ENCODE measurements at regions not wholly inside any gene's neighbourhood (a gene's known extent, or its start where the extent isn't known, plus 50 kb on each side); places are given as distances from the start of the nearest gene placed in this dataset.

DNA sequence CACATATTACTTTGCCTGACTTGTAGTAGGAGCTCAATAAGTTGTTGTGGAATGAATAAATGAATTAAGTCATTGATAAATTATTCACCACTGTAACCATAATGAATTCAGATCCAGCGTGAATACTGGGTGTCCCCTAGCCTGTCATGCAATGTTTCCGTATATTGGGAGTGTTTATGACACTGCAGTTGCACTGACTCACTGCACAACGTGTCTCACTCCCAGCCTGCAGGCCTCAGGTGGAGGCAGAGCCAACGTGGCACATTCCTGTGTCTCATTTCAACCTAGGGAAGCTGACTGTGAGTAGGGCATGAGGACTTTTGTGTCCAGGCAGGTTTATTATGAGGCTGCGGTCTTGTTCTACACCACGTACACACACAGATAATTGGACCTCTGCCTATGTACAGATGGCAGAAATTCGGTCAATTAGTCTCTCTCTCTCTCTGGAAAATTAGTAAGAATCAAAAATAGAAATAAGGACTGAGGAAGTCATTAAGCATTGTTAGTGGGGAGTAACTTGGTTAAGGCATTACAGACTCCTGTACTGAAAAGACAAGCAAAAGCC, 299.1 kb upstream of the IGFBP3 start:
- intact Hi-C loops (cut with micrococcal nuclease), result no loop called here
- Mint-ChIP-seq H3K36me3 (ENCODE audit: low read depth) (no peaks in the 10 kb centered on the region), H3K27ac (no peak overlapping the region), H3K27me3 (no peaks in the 10 kb centered on the region), H3K9me3 (peaks cover 21% of the 10 kb centered on the region), H3K4me1 (ENCODE audit: low read depth) (no peaks in the 10 kb centered on the region), H3K4me3 (no peak overlapping the region)

DNA sequence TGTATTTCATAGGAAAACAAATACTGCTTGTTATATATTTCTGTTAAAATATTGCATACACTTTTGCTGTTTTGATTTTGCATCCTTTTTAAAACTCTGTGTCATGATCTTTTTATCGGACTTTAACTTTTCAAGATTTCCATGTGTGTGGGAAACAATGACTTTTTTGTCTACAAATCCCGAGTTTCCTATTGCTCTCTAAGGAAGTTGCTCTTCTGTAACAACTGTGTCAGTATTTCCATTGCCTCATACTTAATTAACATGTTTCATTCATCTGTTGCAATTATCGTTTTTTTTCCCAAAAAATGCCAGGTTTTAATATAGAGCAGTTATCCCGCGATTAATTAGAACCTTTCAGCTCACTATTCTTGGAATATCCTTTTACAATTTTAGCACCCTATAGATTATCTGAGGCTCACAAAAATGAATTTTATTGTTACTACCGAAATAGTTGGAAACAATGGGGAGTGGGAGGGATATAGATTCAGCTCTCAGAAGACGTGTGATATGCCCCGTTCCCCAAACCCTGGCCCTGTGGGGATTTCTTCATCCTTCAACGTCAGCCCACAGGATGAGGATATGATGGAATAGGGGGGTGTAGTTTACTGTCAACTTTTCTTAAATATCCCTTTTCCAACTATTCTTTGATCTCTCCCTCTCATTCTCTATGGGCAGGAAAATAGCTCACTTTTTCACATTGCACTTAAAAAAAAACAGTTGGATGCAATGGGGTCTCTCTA, 297.6 kb upstream of the IGFBP3 start:
- intact Hi-C loops (cut with micrococcal nuclease), result no loop called here
- Mint-ChIP-seq H3K27me3 (no peaks in the 10 kb centered on the region), H3K27ac (no peak overlapping the region), H3K4me1 (ENCODE audit: low read depth) (no peaks in the 10 kb centered on the region), H3K36me3 (ENCODE audit: low read depth) (no peaks in the 10 kb centered on the region), H3K9me3 (peaks cover 21% of the 10 kb centered on the region), H3K4me3 (no peak overlapping the region)

DNA sequence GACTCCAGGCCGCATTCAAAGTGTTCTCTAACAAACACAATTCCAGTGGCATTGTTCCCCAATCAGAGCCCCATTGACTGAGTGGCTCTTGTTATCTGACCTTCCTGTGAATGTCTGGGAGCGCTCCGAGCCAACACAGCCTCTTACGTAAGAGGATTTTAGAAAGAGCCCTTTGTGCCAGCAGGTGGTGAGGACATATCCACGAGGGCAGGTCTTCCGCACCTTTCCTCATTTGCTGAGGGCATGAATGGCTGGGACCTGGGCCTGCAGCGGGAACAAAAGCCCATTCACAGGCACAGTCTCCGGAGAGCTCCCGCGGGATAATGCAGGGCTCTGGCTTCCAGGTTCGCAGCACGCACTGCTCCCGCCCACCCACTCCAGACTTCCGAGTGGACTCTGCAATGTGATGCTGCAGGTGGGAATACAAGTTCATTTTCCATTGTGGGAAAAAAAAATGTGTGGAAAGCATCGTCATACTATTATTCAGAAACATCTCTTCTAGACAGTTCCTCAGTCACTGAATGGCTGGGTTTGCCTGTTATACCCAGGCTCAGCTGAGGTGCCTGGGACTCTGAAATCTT, 295.0 kb upstream of the IGFBP3 start:
- intact Hi-C loops (cut with micrococcal nuclease), result no loop called here
- no peaks in the 10 kb centered on the region for H3K27me3 Mint-ChIP-seq
- H3K27ac Mint-ChIP-seq, result no peak overlapping the region
- H3K4me3 Mint-ChIP-seq, result no peak overlapping the region
- H3K36me3 Mint-ChIP-seq (ENCODE audit: low read depth), result no peaks in the 10 kb centered on the region
- H3K4me1 Mint-ChIP-seq (ENCODE audit: low read depth), result no peaks in the 10 kb centered on the region
- no peaks in the 10 kb centered on the region for H3K9me3 Mint-ChIP-seq

DNA sequence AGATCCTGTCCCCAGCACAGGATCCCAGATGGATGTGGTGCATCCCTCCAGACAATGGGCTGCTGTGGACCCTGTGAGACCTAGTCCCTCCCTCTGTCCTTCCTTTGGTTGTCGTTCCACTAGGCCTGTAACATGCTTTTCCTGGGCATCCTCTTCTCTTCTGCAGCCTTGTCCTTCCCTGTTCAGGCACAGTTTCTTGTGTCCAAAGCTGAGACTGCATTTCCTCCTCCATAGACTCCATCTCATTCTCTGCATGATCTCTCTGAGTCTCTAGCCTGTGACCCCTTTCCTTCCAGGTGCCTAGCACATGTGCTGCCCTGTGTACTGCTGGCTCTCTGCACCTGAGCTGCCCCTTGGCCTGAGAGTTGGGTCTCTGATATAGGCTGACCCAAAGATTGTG, 293.5 kb upstream of the IGFBP3 start:
- Mint-ChIP-seq H3K27me3 (no peaks in the 10 kb centered on the region), H3K4me1 (ENCODE audit: low read depth) (no peaks in the 10 kb centered on the region), H3K4me3 (no peak overlapping the region), H3K9me3 (no peaks in the 10 kb centered on the region), H3K27ac (no peak overlapping the region), H3K36me3 (ENCODE audit: low read depth) (no peaks in the 10 kb centered on the region)
- intact Hi-C loops (cut with micrococcal nuclease), result no loop called here

DNA sequence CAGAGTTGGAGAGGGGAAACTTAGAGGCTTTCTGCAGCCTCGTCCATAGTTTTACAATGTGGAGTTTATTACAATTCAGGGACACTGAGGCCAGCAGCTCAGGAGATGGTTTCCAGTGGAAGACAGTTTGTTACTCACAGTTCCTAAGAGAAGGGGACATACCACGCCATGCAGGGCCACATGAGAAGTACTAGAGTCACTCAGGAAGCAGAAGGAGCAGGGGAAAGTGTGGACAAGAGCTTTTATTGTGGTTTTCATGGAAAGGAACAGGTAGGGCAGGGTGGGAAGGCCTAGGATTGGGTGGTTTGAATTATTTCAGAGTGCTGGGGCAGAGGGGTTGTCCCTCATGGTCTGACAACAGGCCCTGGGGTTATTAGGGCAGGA, 292.1 kb upstream of the IGFBP3 start:
- H3K27ac Mint-ChIP-seq, result no peak overlapping the region
- H3K4me3 Mint-ChIP-seq, result no peak overlapping the region
- H3K36me3 Mint-ChIP-seq (ENCODE audit: low read depth), result no peaks in the 10 kb centered on the region
- no peaks in the 10 kb centered on the region for H3K4me1 Mint-ChIP-seq (ENCODE audit: low read depth)
- intact Hi-C loops (cut with micrococcal nuclease), result no loop called here
- H3K9me3 Mint-ChIP-seq, result no peaks in the 10 kb centered on the region
- no peaks in the 10 kb centered on the region for H3K27me3 Mint-ChIP-seq

DNA sequence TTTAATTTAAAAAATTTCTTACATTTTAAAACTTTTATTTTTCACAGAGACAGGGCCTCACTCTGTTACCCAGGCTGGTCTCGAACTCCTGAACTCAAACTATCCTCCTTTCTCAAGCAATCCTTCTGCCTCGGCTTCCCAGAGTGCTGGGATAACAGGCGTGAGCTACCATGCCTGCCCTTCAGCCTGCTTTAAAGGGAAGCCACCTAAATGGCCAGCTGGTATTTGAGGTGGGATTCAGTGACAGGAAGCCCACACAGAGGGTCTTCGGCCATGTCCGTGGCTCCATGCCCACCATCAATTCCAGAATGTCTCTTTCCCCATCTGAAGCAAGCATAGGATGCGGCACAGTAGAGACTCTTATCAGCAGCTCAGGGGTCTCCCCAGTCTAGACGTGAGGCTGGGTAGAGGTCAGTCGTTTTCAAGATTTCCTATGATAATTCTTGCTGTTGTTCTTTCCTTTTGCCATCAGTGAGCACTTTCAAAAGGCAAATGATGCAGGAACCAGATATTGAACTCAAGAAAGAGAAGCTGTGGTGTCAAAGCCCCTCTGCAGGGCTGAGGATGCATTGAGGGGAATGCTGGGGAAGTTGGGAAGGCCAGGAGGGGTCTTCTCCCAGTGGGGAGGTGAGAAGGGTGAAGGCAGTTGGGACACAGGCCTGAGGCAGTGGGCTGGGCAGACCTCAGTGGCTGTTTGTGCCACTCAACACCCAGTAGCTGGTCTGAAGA, 291.5 kb upstream of the IGFBP3 start:
- no peaks in the 10 kb centered on the region for H3K36me3 Mint-ChIP-seq (ENCODE audit: low read depth)
- H3K9me3 Mint-ChIP-seq, result no peaks in the 10 kb centered on the region
- H3K4me1 Mint-ChIP-seq (ENCODE audit: low read depth), result no peaks in the 10 kb centered on the region
- intact Hi-C loops (cut with micrococcal nuclease), result no loop called here
- no peak overlapping the region for H3K4me3 Mint-ChIP-seq
- H3K27ac Mint-ChIP-seq, result no peak overlapping the region
- H3K27me3 Mint-ChIP-seq, result no peaks in the 10 kb centered on the region

DNA sequence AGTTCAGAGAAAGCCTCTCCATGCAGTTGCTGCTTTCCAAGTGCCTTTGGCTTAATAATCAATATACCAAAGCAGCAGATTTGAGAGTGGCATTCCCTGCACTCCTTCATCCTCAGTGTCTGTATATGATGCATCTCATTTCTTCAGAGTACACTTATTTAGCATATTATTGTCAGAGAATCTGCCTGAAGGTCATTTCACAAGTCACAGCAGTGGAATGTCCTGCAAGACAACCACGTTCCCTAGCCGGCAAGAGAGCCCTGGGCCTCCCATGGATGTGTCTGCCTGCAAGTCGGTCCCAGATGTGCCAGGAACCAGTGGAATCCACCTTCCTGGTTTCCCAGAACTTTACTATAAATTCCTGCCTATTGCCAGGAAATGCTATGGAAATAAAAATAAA, 289.4 kb upstream of the IGFBP3 start:
- Mint-ChIP-seq H3K27ac (no peak overlapping the region), H3K27me3 (no peaks in the 10 kb centered on the region), H3K9me3 (no peaks in the 10 kb centered on the region), H3K4me1 (ENCODE audit: low read depth) (no peaks in the 10 kb centered on the region), H3K4me3 (no peak overlapping the region), H3K36me3 (ENCODE audit: low read depth) (no peaks in the 10 kb centered on the region)
- intact Hi-C loops (cut with micrococcal nuclease), result no loop called here

DNA sequence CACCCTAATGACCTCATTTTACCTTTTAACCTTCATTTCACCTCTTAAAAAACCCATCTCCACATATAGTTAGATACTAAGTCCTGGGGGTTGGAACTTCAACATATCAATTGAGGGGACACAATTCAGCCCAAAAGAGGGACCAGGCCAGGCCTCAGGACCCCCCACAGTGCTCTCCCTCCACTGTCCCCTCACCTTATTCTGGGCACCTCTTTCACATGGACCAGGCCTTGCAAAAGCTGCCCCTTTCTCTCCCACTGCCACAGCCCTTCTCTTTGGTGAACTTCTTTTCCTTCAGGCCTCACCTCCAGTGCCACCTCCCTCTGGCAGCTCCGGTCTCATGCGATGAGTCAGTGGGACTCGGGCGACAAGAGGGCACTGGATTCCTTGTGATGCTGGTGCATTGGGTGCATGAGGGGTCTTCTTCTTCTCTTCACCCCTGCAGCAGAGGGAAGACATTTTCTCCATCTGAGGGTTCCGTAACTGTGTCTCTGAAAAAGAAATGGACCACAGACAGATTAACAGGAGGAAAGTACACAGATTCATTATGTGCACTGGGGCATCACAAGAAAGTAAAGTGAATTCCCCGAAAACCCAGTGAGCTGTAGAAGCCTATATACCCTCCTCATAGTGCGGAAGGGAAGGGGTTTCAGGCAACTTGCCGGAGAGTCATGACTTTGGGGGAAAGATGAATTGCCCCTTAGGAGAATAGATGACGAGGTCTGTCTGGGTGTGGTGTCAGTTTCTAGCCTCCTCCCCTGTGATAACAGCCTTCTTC, 288.7 kb upstream of the IGFBP3 start:
- Mint-ChIP-seq H3K9me3 (no peaks in the 10 kb centered on the region), H3K36me3 (ENCODE audit: low read depth) (no peaks in the 10 kb centered on the region), H3K4me3 (no peak overlapping the region), H3K27me3 (no peaks in the 10 kb centered on the region), H3K27ac (no peak overlapping the region), H3K4me1 (ENCODE audit: low read depth) (no peaks in the 10 kb centered on the region)
- intact Hi-C loops (cut with micrococcal nuclease), result no loop called here

DNA sequence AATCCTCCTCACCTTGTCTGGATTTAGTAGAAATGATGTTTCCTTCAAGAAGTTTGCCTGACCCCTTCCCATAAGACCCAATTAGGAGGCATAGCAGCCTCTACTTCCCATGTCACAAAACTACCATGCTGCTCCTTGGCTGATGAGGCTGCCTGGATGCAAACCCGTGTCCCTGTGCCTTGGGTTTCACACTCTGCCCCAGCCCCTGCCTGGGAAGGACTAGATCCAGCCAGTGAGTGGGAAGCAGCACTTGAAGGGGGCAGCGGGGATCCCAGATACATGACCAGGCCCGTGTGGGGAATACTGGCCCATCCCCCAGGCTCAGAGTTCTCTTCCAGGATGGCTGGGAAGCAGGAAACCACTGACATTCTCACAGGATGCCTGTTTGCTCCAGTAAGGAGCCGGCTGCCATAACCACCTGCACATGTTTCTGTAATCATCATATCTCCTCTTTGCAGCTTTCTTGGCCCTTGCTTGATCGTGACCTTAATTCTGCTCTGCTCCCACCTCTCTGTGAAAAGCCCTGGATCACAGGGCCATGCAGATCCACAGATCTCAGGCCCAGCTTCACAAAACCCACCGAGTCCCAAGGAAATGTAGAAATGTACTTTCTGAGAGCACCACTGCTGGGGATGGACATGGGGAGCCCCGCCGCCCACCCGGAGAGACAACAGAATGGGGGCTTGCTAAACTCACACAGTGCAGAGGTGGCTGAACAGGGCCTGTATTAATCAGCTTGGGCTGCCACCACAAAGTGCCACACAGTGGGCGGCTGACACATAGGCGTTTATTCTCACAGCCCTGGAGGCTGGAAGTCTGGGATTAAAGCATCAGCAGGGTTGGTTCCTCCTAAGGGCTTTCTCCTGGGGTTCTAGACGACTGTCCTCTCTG, 287.8 kb upstream of the IGFBP3 start:
- no peaks in the 10 kb centered on the region for H3K9me3 Mint-ChIP-seq
- no peaks in the 10 kb centered on the region for H3K27me3 Mint-ChIP-seq
- H3K27ac Mint-ChIP-seq, result no peak overlapping the region
- H3K4me1 Mint-ChIP-seq (ENCODE audit: low read depth), result no peaks in the 10 kb centered on the region
- H3K4me3 Mint-ChIP-seq, result no peak overlapping the region
- no peaks in the 10 kb centered on the region for H3K36me3 Mint-ChIP-seq (ENCODE audit: low read depth)
- intact Hi-C loops (cut with micrococcal nuclease), result no loop called here

DNA sequence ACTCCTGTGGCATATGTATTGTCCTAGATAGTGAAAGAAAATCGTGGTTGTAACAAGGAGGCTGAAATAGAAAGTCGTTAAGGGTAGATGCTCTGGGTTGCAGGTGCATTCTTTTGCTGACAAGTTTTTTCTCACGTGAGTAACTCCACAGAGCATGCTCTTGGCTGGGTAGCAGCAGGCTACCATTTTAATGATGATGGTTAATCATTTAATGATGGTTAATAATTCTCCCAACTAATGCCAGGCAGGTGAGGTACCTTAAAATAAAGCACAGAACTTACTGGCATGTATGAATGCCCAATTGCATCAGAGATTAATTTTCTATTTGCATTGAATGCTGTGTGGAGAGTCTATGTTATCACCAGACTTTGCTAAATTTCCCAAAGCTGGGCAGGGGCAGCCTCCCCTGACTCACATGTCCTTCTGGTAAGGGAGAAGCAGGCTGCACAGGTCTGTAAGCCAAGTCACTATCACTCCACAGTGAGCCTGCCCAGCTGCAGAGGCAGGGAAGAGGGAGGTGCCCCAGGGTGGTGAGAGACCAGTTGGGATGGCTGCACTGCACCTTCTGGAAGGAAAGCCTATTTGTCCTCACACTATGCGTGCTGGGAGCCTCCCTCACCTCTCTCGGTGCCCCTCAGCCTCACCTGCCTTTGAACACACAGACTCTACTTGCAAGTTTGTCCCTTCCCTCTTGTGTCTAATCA, 287.0 kb upstream of the IGFBP3 start:
- intact Hi-C loops (cut with micrococcal nuclease), result no loop called here
- Mint-ChIP-seq H3K4me1 (ENCODE audit: low read depth) (no peaks in the 10 kb centered on the region), H3K27ac (no peak overlapping the region), H3K36me3 (ENCODE audit: low read depth) (no peaks in the 10 kb centered on the region), H3K9me3 (no peaks in the 10 kb centered on the region), H3K4me3 (no peak overlapping the region), H3K27me3 (no peaks in the 10 kb centered on the region)

DNA sequence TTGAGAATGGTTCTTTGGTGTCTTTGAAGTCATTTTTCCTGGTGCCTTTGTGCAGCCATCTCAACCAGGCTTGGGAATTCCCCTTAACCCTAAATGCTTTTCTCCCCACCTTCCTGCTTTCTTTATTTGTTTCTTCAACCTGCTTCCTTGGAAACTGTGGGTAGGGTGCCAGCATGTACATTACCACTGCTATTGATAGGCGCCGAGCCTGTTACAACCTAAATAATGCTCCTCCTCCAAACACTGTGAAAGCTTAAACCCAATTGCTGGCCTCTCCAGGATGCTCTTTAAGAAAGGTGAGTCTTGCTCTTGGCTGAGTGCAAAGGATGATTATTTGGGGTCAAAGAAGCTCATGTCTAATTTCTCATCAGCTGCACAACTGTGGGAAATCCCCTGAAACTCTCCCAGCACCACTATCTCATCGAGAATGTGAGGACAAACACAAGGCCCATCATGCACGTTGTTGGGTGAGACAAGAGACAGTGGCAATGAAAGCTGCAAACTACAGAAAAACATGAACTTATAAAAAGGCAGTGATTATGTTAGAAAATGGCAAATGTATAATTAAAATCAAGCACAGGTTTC, 285.5 kb upstream of the IGFBP3 start:
- H3K27me3 Mint-ChIP-seq, result no peaks in the 10 kb centered on the region
- no peak overlapping the region for H3K4me3 Mint-ChIP-seq

DNA sequence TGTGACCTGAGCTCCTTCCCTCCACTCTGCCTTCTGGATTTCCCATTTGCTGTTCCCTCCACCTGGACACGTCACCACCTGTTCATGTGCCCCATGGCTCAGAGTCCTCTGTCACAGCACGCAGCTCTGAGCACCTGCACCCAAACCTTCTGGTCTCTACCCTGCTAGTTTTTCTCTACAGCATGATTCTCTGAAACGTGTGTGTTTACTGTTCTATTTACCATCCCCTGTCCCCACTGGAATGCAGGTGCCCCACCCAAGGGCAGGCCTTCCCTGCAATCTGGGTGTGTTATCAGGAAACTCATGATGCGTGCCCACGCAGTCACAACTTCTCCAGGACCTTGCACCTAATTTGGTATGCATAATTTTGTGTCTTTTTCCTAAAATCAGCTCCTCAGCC, 284.4 kb upstream of the IGFBP3 start:
- Mint-ChIP-seq H3K27me3 (no peaks in the 10 kb centered on the region), H3K36me3 (ENCODE audit: low read depth) (no peaks in the 10 kb centered on the region), H3K4me1 (ENCODE audit: low read depth) (no peaks in the 10 kb centered on the region), H3K9me3 (no peaks in the 10 kb centered on the region), H3K27ac (no peak overlapping the region), H3K4me3 (no peak overlapping the region)
- intact Hi-C loops (cut with micrococcal nuclease), result no loop called here

More for the DNA sequence above, 285.5 kb upstream of the IGFBP3 start:
- intact Hi-C loops (cut with micrococcal nuclease), result no loop called here
- Mint-ChIP-seq H3K36me3 (ENCODE audit: low read depth) (no peaks in the 10 kb centered on the region), H3K4me1 (ENCODE audit: low read depth) (no peaks in the 10 kb centered on the region), H3K27ac (no peak overlapping the region), H3K9me3 (no peaks in the 10 kb centered on the region)
